ENCODE measurements at regions not wholly inside any gene's neighbourhood (a gene's known extent, or its start where the extent isn't known, plus 50 kb on each side); places are given as distances from the start of the nearest gene placed in this dataset.
"Not testable (repeated sequence)": the region's sequence is repeated elsewhere in the genome, so short reads cannot be mapped to it uniquely, and the experiment has no call there.

DNA sequence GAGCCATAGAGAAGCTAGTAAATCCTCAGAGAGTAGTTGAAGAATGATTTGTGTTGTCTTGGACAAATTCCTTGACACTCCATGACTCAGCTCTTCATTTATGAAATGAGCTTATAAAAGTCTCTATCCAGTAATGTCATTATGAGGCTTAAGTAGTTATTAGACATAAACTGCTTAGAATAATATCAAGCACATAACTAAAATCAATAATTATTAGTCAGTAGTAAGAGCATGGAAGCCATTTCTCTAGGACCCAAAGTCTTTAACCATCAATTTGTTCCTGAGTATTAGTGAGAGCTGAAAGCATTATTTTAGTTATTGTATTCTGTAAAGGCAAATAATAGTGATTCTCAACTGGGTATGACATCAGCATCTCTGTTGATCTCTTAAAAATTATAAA is 1140.2 kb downstream of the HACE1 start:
- no peaks in the 10 kb centered on the region for H3K9me3 ChIP-seq (ENCODE audit: control insufficient read depth, low read depth, low read length)
- DNase-seq = no peak
- no peak overlapping the region for H3K4me3 ChIP-seq (ENCODE audit: low read length)
- H3K36me3 ChIP-seq (ENCODE audit: control insufficient read depth, insufficient read depth, low read length) = no peaks in the 10 kb centered on the region
- H3K4me1 ChIP-seq (ENCODE audit: control insufficient read depth, insufficient read depth, low read length) = no peaks in the 10 kb centered on the region
- no peak overlapping the region for H3K27ac ChIP-seq (ENCODE audit: low read length)
- H3K27me3 ChIP-seq (ENCODE audit: control insufficient read depth, insufficient read depth, low read length) = no peaks in the 10 kb centered on the region

DNA sequence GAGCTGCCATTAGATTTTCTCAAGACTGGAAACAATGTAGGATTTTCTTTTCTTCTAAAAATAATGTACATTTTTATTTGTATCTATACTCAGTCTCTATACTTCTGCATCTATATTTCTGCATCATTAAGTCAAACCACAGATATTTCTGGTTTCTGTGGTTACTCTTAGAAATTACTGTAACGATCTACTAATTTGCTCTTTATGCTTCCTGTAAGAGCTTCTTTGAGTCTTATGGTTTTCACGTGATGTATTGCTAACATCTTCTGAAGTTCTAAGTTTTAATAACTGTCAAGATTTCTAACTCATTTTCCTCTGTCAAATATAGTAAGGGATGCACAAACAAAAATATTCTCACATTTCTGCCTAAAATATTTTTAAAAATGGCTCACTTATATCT is 1144.5 kb downstream of the HACE1 start:
- Histone ChIP-seq H3K27me3 (ENCODE audit: control insufficient read depth, insufficient read depth, low read length) (no peaks in the 10 kb centered on the region), H3K27ac (ENCODE audit: low read length) (no peak overlapping the region), H3K9me3 (ENCODE audit: control insufficient read depth, low read depth, low read length) (no peaks in the 10 kb centered on the region), H3K4me3 (ENCODE audit: low read length) (no peak overlapping the region), H3K4me1 (ENCODE audit: control insufficient read depth, insufficient read depth, low read length) (no peaks in the 10 kb centered on the region), H3K36me3 (ENCODE audit: control insufficient read depth, insufficient read depth, low read length) (no peaks in the 10 kb centered on the region)
- WGBS (ENCODE audit: insufficient coverage, low lambda C conversion rate) = 100% methylated on average over 2 of the region's 2 CpGs
- DNase-seq = no peak

DNA sequence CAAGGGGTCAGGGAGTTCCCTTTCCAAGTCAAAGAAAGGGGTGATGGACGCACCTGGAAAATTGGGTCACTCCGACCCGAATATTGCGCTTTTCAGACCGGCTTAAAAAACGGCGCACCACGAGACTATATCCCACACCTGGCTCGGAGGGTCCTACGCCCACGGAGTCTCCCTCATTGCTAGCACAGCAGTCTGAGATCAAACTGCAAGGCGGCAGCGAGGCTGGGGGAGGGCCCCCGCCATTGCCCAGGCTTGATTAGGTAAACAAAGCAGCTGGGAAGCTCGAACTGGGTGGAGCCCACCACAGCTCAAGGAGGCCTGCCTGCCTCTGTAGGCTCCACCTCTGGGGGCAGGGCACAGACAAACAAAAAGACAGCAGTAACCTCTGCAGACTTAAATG is 1150.5 kb downstream of the HACE1 start:
- H3K9me3 ChIP-seq (ENCODE audit: control insufficient read depth, low read depth, low read length); H3K4me3 ChIP-seq (ENCODE audit: low read length); H3K36me3 ChIP-seq (ENCODE audit: control insufficient read depth, insufficient read depth, low read length); H3K27me3 ChIP-seq (ENCODE audit: control insufficient read depth, insufficient read depth, low read length); DNase-seq; H3K27ac ChIP-seq (ENCODE audit: low read length); H3K4me1 ChIP-seq (ENCODE audit: control insufficient read depth, insufficient read depth, low read length): not testable (repeated sequence)
- no CpG with 5 or more reads among the region's 15 CpGs for WGBS (ENCODE audit: insufficient coverage, low lambda C conversion rate)

DNA sequence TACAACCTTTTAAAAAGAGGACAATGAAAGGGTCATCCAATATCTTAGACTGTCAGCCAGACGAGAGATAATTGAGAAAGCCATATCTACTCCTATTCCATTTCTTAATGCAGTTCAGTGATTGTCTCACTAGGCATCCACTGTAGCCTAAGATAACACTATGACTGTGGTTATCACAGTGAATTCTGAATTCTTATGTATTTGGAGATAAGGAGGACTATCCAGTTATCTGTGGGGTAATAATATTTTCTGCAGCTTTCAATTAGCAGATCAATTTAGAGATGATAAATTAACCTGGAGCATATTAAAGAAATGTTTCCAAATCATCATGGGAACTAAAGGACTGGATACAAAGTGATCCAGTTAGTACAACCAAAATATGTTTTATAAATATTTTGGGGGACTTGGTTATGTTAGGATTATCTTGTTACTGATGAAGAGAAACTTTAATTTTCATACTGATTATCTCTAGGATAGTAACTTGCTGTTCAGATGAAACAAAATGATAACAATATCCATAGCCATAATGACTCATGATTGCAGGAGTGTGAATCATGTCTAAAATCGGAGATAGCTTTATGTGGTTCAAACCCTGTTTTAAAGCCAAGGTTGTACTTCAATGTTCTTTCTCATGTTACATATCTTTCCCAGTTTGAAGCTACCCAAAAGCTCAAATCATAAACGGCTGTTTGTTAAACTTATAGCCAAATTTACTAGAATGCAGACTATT is 1152.0 kb downstream of the HACE1 start:
- Histone ChIP-seq H3K9me3 (ENCODE audit: control insufficient read depth, low read depth, low read length) (no peaks in the 10 kb centered on the region), H3K27ac (ENCODE audit: low read length) (no peak overlapping the region), H3K27me3 (ENCODE audit: control insufficient read depth, insufficient read depth, low read length) (no peaks in the 10 kb centered on the region), H3K36me3 (ENCODE audit: control insufficient read depth, insufficient read depth, low read length) (no peaks in the 10 kb centered on the region), H3K4me3 (ENCODE audit: low read length) (no peak overlapping the region), H3K4me1 (ENCODE audit: control insufficient read depth, insufficient read depth, low read length) (no peaks in the 10 kb centered on the region)
- DNase-seq = no peak
- 100% methylated on average over 1 of the region's 3 CpGs for whole genome bisulfite sequencing (ENCODE audit: insufficient coverage, low lambda C conversion rate)

DNA sequence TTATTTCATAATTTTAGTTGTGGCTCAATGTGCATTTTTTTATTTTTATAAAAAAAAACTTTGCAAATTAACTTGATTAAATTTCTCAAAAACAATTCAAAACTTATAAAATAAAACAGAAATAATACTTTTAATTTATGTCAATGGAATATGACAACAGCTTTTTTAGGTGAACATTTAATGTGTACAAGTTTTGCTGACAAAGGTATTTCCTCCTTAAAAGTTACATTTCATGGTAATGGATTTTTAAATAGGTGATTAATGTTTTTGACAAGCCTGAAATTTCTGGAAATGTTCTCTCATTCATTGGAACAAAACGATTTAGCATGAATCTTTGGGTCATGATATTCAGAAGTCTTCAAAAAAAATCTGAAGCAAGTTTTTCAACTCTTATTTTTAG is 1160.0 kb downstream of the HACE1 start:
- H3K4me3 ChIP-seq (ENCODE audit: low read length) = no peak overlapping the region
- H3K9me3 ChIP-seq (ENCODE audit: control insufficient read depth, low read depth, low read length) = no peaks in the 10 kb centered on the region
- H3K36me3 ChIP-seq (ENCODE audit: control insufficient read depth, insufficient read depth, low read length) = no peaks in the 10 kb centered on the region
- no peaks in the 10 kb centered on the region for H3K4me1 ChIP-seq (ENCODE audit: control insufficient read depth, insufficient read depth, low read length)
- DNase-seq = no peak
- H3K27me3 ChIP-seq (ENCODE audit: control insufficient read depth, insufficient read depth, low read length) = no peaks in the 10 kb centered on the region
- no peak overlapping the region for H3K27ac ChIP-seq (ENCODE audit: low read length)
- WGBS (ENCODE audit: insufficient coverage, low lambda C conversion rate) = 71% methylated on average over 1 of the region's 1 CpG

DNA sequence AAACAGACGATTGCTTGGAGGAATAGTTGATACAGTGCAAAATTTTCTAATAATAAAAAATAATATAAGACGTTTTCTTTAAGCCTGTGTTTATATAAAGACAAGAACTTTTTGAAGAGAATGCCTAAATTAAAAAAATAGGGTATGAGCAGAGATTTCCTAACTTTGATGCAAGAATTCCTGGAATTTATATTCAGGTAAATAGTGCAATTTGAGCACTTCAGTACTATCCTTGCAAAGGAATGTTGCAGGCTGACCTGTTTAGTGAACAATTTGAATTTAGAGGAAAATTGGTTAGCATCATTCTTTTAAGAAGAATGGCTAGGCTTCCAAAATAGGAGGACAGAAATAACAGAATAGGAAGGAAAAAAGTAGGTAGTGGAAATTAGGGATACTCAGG is 1172.3 kb downstream of the HACE1 start:
- 60% methylated on average over 1 of the region's 2 CpGs for WGBS (ENCODE audit: insufficient coverage, low lambda C conversion rate)
- Histone ChIP-seq H3K27me3 (ENCODE audit: control insufficient read depth, insufficient read depth, low read length) (no peaks in the 10 kb centered on the region), H3K27ac (ENCODE audit: low read length) (no peak overlapping the region), H3K4me1 (ENCODE audit: control insufficient read depth, insufficient read depth, low read length) (no peaks in the 10 kb centered on the region), H3K4me3 (ENCODE audit: low read length) (no peak overlapping the region), H3K9me3 (ENCODE audit: control insufficient read depth, low read depth, low read length) (no peaks in the 10 kb centered on the region), H3K36me3 (ENCODE audit: control insufficient read depth, insufficient read depth, low read length) (no peaks in the 10 kb centered on the region)
- DNase-seq = no peak

DNA sequence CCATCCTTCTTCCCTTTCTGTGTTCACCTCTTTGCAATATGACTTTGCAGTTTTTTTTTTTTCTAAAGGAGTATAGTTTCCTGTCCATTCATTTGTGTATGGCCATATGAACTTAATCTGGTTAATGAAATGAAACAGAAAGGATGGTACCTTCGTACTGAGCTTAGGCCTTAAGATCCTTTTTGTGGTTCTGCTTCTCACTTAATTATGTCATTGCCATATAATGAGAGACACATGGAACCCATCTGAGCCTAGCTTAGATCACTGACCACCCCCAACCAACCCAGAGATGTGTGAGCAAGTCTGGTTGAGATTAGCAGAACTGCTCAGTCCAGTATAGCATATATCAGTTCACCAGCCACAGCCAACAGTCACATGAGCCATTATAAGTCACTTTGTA is 1179.6 kb downstream of the HACE1 start:
- Histone ChIP-seq H3K27me3 (ENCODE audit: control insufficient read depth, insufficient read depth, low read length) (no peaks in the 10 kb centered on the region), H3K4me3 (ENCODE audit: low read length) (no peak overlapping the region), H3K4me1 (ENCODE audit: control insufficient read depth, insufficient read depth, low read length) (no peaks in the 10 kb centered on the region), H3K9me3 (ENCODE audit: control insufficient read depth, low read depth, low read length) (peaks cover 6% of the 10 kb centered on the region), H3K27ac (ENCODE audit: low read length) (no peak overlapping the region), H3K36me3 (ENCODE audit: control insufficient read depth, insufficient read depth, low read length) (no peaks in the 10 kb centered on the region)
- 100% methylated on average over 1 of the region's 1 CpG for WGBS (ENCODE audit: insufficient coverage, low lambda C conversion rate)
- DNase-seq = no peak

DNA sequence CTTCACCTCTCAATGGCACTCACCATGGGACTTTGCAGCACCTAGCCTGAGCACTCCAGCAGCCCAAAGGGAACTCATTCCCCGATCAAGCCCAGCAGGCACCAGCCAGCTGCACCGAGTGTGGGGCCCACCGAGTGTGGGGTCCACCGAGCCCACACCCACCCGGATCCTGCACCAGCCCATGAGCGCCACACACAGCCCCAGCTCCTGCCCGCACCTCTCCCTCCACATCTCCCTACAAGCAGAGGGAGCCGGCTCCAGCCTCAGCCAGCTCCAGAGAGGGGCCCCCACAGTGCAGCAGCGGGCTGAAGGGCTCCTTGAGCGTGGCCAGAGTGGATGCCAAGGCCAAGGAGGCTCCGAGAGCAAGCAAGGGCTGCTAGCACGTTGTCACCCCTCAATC is 1182.4 kb downstream of the HACE1 start:
- H3K4me1 ChIP-seq (ENCODE audit: control insufficient read depth, insufficient read depth, low read length) = no peaks in the 10 kb centered on the region
- H3K4me3 ChIP-seq (ENCODE audit: low read length) = no peak overlapping the region
- H3K27me3 ChIP-seq (ENCODE audit: control insufficient read depth, insufficient read depth, low read length) = no peaks in the 10 kb centered on the region
- WGBS (ENCODE audit: insufficient coverage, low lambda C conversion rate) = no CpG with 5 or more reads among the region's 12 CpGs
- no peak for DNase-seq
- no peak overlapping the region for H3K27ac ChIP-seq (ENCODE audit: low read length)
- peaks cover 6% of the 10 kb centered on the region for H3K9me3 ChIP-seq (ENCODE audit: control insufficient read depth, low read depth, low read length)
- H3K36me3 ChIP-seq (ENCODE audit: control insufficient read depth, insufficient read depth, low read length) = no peaks in the 10 kb centered on the region

DNA sequence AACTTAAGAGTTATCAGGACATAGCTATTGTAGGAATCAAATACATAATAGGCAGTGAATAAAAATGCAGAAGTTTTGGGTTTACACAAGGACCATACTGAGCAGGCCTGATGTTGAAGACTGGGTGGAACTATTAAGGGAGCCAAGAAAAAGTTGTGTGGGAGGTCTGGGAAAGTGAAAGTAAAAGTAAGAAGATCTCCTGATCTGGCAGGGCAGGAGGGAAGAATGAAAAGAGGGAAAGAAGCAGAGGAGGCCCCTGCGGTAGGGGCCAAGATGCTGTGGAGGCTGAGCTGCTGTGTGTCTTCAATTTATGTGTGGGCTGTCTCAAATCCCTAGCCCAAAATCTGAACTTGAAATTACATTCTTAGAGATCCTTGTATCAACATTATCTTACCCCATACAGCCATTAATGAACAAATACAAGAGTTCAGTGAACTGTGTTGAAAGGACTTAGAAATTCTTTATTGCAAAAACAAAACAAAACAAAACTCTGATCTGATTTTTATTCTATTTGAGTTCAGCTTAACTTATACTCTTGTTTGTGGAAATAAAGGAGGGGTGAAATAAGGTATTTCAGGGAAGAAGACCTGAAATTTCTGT is 1183.8 kb downstream of the HACE1 start:
- H3K36me3 ChIP-seq (ENCODE audit: control insufficient read depth, insufficient read depth, low read length) = no peaks in the 10 kb centered on the region
- no CpG with 5 or more reads among the region's 1 CpG for WGBS (ENCODE audit: insufficient coverage, low lambda C conversion rate)
- peak; percentile 2 to 41 for DNase-seq
- peaks cover 6% of the 10 kb centered on the region for H3K9me3 ChIP-seq (ENCODE audit: control insufficient read depth, low read depth, low read length)
- no peaks in the 10 kb centered on the region for H3K27me3 ChIP-seq (ENCODE audit: control insufficient read depth, insufficient read depth, low read length)
- no peaks in the 10 kb centered on the region for H3K4me1 ChIP-seq (ENCODE audit: control insufficient read depth, insufficient read depth, low read length)
- H3K27ac ChIP-seq (ENCODE audit: low read length) = no peak overlapping the region
- no peak overlapping the region for H3K4me3 ChIP-seq (ENCODE audit: low read length)

DNA sequence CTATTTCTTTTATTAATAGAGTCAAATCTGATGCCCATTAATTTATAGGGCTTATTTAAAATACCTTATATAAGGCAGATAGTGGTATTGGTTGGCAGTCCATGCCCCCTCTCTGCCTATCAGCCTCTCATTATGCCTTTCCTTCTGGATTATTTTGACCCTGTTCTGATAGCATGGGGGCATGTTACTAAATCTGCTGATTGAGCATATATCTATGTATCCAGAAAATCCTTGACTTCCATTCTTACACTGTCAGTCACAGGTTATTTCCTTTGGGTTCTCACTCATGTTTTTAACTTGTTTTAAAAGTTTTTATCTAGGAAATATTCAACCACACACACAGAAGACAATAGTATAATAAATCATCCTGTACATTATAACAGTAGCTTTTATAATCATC is 1184.9 kb downstream of the HACE1 start:
- H3K9me3 ChIP-seq (ENCODE audit: control insufficient read depth, low read depth, low read length) = peaks cover 6% of the 10 kb centered on the region
- no peaks in the 10 kb centered on the region for H3K36me3 ChIP-seq (ENCODE audit: control insufficient read depth, insufficient read depth, low read length)
- H3K4me1 ChIP-seq (ENCODE audit: control insufficient read depth, insufficient read depth, low read length) = no peaks in the 10 kb centered on the region
- H3K27me3 ChIP-seq (ENCODE audit: control insufficient read depth, insufficient read depth, low read length) = no peaks in the 10 kb centered on the region
- DNase-seq = no peak
- H3K4me3 ChIP-seq (ENCODE audit: low read length) = no peak overlapping the region
- no peak overlapping the region for H3K27ac ChIP-seq (ENCODE audit: low read length)

DNA sequence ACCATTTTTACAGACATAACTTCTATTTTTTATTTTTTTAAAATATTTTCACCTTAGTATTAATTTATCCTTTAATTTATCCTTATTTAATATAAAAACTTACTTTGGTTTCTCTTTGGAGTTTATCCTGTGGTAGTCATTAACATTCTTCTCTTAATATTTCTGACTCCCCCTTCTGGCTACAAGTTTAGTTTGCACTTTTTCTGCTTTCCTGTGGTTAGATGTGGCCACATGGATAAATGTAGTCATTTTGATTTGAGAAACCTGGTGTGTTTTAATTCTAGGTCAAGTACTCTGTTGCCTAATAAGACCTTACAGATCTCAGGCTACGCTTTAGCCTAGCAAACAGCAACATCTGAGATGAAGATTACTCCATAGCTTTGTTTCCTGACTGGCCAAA is 1187.5 kb downstream of the HACE1 start:
- no peak overlapping the region for H3K4me3 ChIP-seq (ENCODE audit: low read length)
- no peak for DNase-seq
- no peaks in the 10 kb centered on the region for H3K4me1 ChIP-seq (ENCODE audit: control insufficient read depth, insufficient read depth, low read length)
- H3K27ac ChIP-seq (ENCODE audit: low read length) = no peak overlapping the region
- no peaks in the 10 kb centered on the region for H3K36me3 ChIP-seq (ENCODE audit: control insufficient read depth, insufficient read depth, low read length)
- peaks cover under 1% of the 10 kb centered on the region for H3K9me3 ChIP-seq (ENCODE audit: control insufficient read depth, low read depth, low read length)
- no CpG with 5 or more reads among the region's 1 CpG for WGBS (ENCODE audit: insufficient coverage, low lambda C conversion rate)
- no peaks in the 10 kb centered on the region for H3K27me3 ChIP-seq (ENCODE audit: control insufficient read depth, insufficient read depth, low read length)

All from large intestine (tissue), 3 donors.